GM12865 (cell line): ENCODE measurements at regions not wholly inside any gene's neighbourhood (a gene's known extent, or its start where the extent isn't known, plus 50 kb on each side); places are given as distances from the start of the nearest gene placed in this dataset.
A peak's percentile ranks its signal among the peaks of the same experiment; 100 is the strongest.
"Not testable (repeated sequence)": the region's sequence is repeated elsewhere in the genome, so short reads cannot be mapped to it uniquely, and the experiment has no call there.

ENCODE experiments used
- DNase-seq: peaks from one replicate; pipeline ENCODE4 v3.0.0; 2010; ENCODE audit warnings: low read depth
- H3K4me3 ChIP-seq: 2 replicates; pipeline ENCODE4 v1.5.1; 2011; ENCODE audit warnings: mild to moderate bottlenecking, low read depth, low read length, control low read depth
- TF ChIP-seq, protein P1 (sequence below): IDR thresholded peaks from 2 replicates; pipeline ENCODE4 v1.5.1; 2011; ENCODE audit warnings: low read length, control low read depth, low read depth, inconsistent platforms; ENCODE audit not compliant: insufficient read depth; ENCODE audit errors: missing control alignments

- DNase-seq, result no peak
- H3K4me3 ChIP-seq, result no peak overlapping the region
- TF ChIP-seq, protein P1, sequence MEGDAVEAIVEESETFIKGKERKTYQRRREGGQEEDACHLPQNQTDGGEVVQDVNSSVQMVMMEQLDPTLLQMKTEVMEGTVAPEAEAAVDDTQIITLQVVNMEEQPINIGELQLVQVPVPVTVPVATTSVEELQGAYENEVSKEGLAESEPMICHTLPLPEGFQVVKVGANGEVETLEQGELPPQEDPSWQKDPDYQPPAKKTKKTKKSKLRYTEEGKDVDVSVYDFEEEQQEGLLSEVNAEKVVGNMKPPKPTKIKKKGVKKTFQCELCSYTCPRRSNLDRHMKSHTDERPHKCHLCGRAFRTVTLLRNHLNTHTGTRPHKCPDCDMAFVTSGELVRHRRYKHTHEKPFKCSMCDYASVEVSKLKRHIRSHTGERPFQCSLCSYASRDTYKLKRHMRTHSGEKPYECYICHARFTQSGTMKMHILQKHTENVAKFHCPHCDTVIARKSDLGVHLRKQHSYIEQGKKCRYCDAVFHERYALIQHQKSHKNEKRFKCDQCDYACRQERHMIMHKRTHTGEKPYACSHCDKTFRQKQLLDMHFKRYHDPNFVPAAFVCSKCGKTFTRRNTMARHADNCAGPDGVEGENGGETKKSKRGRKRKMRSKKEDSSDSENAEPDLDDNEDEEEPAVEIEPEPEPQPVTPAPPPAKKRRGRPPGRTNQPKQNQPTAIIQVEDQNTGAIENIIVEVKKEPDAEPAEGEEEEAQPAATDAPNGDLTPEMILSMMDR, result no peak
These were observed 78.3 kb upstream of the PSMA6 start for GRCh38 chr14:35213869-35214387.

- not testable (repeated sequence) for DNase-seq, H3K4me3 ChIP-seq
These were observed 77.8 kb upstream of the PSMA6 start for GRCh38 chr14:35214402-35214801.

- no peak overlapping the region for H3K4me3 ChIP-seq
- peak; percentile 50 for DNase-seq
- TF ChIP-seq, protein P1, result no peak
These were observed 76.9 kb upstream of the PSMA6 start for GRCh38 chr14:35215110-35215813.

DNA sequence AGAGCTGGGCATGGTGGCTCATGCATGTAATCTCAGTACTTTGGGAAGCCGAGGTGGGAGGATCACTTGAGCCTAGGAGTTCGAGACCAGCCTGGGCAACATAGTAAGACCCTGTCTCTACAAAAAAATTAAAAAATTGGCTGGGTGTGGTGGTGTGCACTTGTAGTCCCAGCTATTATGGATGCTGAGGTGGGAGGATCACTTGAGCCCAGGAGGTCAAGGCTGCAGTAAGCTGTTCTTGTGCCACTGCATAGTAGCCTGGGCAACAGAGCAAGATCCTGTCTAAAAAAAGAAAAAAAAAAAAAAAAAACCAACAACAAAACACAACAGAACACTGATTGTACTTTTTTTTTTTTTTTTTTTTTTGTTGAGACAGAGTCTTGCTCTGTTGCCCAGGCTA is 74.0 kb upstream of the PSMA6 start:
- DNase-seq, H3K4me3 ChIP-seq: not testable (repeated sequence)

- no peak for DNase-seq
- H3K4me3 ChIP-seq, result no peak overlapping the region
- TF ChIP-seq, protein P1, result no peak
These were observed 73.2 kb upstream of the PSMA6 start for GRCh38 chr14:35218963-35219362.

GRCh38 chr14:35220027-35220676 is 72.0 kb upstream of the PSMA6 start:
- DNase-seq, result no peak
- TF ChIP-seq, protein P1, result no peak
- H3K4me3 ChIP-seq, result no peak overlapping the region

DNA sequence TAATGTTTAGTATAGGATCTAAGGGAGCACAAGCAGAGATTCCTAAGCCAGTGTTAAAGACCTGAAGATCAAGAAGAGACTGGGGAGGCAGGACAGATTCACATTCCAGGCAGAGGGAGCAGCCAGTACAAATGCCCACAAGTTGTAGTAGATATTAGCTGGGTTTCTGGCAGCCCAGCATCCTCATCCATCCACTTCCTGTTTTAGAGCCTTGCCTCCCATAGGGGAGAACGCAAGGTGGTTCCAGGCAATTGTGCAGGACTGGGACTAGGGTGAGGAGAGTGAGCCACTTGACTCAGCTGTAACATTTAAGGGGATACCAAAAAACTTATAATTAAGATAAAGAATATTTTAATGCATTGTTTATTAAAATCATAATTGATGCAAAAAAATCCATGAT is 71.3 kb upstream of the PSMA6 start:
- TF ChIP-seq, protein P1, result no peak
- no peak for DNase-seq
- no peak overlapping the region for H3K4me3 ChIP-seq

- DNase-seq, result no peak
These were observed 70.7 kb upstream of the PSMA6 start for GRCh38 chr14:35221462-35221861.

More at GRCh38 chr14:35221462-35221861, 70.7 kb upstream of the PSMA6 start:
- no peak overlapping the region for H3K4me3 ChIP-seq
- TF ChIP-seq, protein P1, result no peak
